ENCODE measurements at regions not wholly inside any gene's neighbourhood (a gene's known extent, or its start where the extent isn't known, plus 50 kb on each side); places are given as distances from the start of the nearest gene placed in this dataset.

GRCh38 chr11:92907671-92908070 is 61.8 kb upstream of the MTNR1B start:
- POLR2A ChIA-PET, result no interaction called here
- DNase-seq (ENCODE audit: extremely low spot score), result no peak
- CTCF ChIA-PET, result no interaction called here
- no peak for TF ChIP-seq CTCF (IDR thresholded peaks at IDR 0.05; ENCODE audit: control extremely low read depth, extremely low read depth, low read depth, missing control alignments)

- ChIA-PET CTCF (no interaction called here), POLR2A (no interaction called here)
Observed at GRCh38 chr11:92909214-92909613, 60.2 kb upstream of the MTNR1B start.

GRCh38 chr11:92911478-92911877 is 58.0 kb upstream of the MTNR1B start:
- ChIA-PET POLR2A (no interaction called here), CTCF (no interaction called here)
- DNase-seq (ENCODE audit: extremely low spot score), result no peak
- TF ChIP-seq CTCF (IDR thresholded peaks at IDR 0.05; ENCODE audit: control extremely low read depth, extremely low read depth, low read depth, missing control alignments), result no peak

More at GRCh38 chr11:92909214-92909613, 60.2 kb upstream of the MTNR1B start:
- DNase-seq (ENCODE audit: extremely low spot score), result no peak
- TF ChIP-seq CTCF (IDR thresholded peaks at IDR 0.05; ENCODE audit: control extremely low read depth, extremely low read depth, low read depth, missing control alignments), result no peak

- no peak for TF ChIP-seq CTCF (IDR thresholded peaks at IDR 0.05; ENCODE audit: control extremely low read depth, extremely low read depth, low read depth, missing control alignments)
- CTCF ChIA-PET, result no interaction called here
- POLR2A ChIA-PET, result no interaction called here
- no peak for DNase-seq (ENCODE audit: extremely low spot score)
Observed at GRCh38 chr11:92915551-92915950, 53.9 kb upstream of the MTNR1B start.

GRCh38 chr11:92916299-92916698 is 53.2 kb upstream of the MTNR1B start:
- no peak for TF ChIP-seq CTCF (IDR thresholded peaks at IDR 0.05; ENCODE audit: control extremely low read depth, extremely low read depth, low read depth, missing control alignments)
- POLR2A ChIA-PET, result no interaction called here
- CTCF ChIA-PET, result no interaction called here
- no peak for DNase-seq (ENCODE audit: extremely low spot score)

GRCh38 chr11:92917927-92918326 is 51.5 kb upstream of the MTNR1B start:
- ChIA-PET POLR2A (no interaction called here), CTCF (interaction anchor here (0.9 kb wide), 1 partner anchor 317 kb away, joined by 3 read pairs; no protein-coding TSS in a partner anchor)
- no peak for DNase-seq (ENCODE audit: extremely low spot score)
- no peak for TF ChIP-seq CTCF (IDR thresholded peaks at IDR 0.05; ENCODE audit: control extremely low read depth, extremely low read depth, low read depth, missing control alignments)

- DNase-seq (ENCODE audit: extremely low spot score), result no peak
- ChIA-PET CTCF (no interaction called here), POLR2A (no interaction called here)
- TF ChIP-seq CTCF (IDR thresholded peaks at IDR 0.05; ENCODE audit: control extremely low read depth, extremely low read depth, low read depth, missing control alignments), result no peak
Observed at GRCh38 chr11:92919048-92919447, 50.4 kb upstream of the MTNR1B start.
